Uterus (tissue), 2 donors: ENCODE measurements at regions not wholly inside any gene's neighbourhood (a gene's known extent, or its start where the extent isn't known, plus 50 kb on each side); places are given as distances from the start of the nearest gene placed in this dataset.

Experiments
- CTCF ChIP-seq, 4 experiments: fragments of 200-600 bp in 2 of 4; fragments of 450-650 bp in 2 of 4; sonication (generic) in 2 of 4; IDR thresholded peaks; one replicate each; pipeline ENCODE4 v1.5.1; 2016 to 2019; ENCODE audit warnings: antibody characterized with exemption in 4 of 4, mild to moderate bottlenecking in 2 of 4, moderate library complexity in 1 of 4
- POLR2A ChIP-seq, 2 donors: fragments of 450-650 bp; IDR thresholded peaks; one replicate each; pipeline ENCODE4 v1.6.1; 2016; ENCODE audit warnings: antibody characterized with exemption in 2 of 2, mild to moderate bottlenecking in 1 of 2, moderate library complexity in 1 of 2

- TF ChIP-seq CTCF (IDR thresholded peaks at IDR 0.05) (no peak), POLR2A (IDR thresholded peaks at IDR 0.05) (no peak)
Measured at GRCh38 chrX:51798701-51799100, 55.5 kb downstream of the GSPT2 start.
